HG03432 (cell line): ENCODE measurements at regions not wholly inside any gene's neighbourhood (a gene's known extent, or its start where the extent isn't known, plus 50 kb on each side); places are given as distances from the start of the nearest gene placed in this dataset.

Experiments
- ATAC-seq: cut with Tn5 transposase; IDR thresholded peaks from one replicate; pipeline ENCODE4 v1.9.1; 2021; ENCODE audit warnings: mild to moderate bottlenecking, moderate library complexity; ENCODE audit not compliant: unreplicated experiment

DNA sequence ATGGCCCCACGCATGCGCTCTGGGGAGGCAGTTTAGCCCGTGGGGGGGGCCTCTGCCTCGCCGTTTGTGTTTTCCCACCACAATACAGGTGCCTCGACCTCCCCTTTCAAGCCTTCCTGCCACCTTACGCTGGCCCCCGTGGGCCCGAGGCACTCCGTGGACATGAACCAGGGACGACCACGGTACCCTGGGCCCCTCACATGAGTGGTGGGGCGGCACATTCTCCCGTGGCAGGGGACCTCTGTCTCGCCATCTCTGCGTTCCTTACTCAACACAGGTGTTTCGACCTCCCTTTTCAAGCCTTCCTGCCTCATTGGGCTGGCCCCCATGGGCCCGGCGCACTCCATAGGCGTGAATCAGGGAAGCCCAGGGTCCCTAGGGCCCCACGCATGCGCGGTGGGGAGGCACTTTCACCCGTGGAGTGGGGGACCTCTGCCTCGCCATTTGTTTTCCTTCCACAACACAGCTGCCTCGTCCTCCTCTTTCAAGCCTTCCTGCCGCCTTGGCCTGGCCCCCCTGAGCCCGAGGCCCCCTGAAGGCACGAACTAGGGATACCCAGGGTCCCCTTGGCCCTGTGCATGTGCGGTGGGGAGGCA lies 339.5 kb downstream of the ALG10 start:
- ATAC-seq = no peak

GRCh38 chr12:34363050-34363673 lies 340.9 kb downstream of the ALG10 start:
- no peak for ATAC-seq

GRCh38 chr12:34368079-34368478 lies 345.8 kb downstream of the ALG10 start:
- no peak for ATAC-seq

DNA sequence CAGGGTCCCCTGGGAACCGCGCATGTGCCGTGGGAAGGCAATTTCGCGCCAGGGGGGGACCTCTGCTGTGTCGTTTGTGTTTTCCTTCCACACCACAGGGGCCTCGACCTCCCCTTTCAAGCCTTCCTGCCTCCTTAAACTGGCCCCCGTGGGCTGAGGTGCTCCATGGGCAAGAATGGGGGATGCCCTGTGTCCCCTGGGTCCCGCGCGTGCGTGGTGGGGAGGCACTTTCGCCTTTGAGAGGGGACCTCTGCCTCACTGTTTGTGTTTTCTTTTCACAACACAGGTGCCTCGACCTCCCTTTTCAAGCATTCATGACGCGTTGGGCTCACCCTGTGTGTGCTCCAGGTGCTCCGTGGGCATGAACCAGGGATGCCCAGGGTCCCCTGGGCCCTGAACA lies 348.8 kb downstream of the ALG10 start:
- no peak for ATAC-seq

- ATAC-seq = no peak
These were observed 349.7 kb downstream of the ALG10 start for GRCh38 chr12:34372003-34372402.

DNA sequence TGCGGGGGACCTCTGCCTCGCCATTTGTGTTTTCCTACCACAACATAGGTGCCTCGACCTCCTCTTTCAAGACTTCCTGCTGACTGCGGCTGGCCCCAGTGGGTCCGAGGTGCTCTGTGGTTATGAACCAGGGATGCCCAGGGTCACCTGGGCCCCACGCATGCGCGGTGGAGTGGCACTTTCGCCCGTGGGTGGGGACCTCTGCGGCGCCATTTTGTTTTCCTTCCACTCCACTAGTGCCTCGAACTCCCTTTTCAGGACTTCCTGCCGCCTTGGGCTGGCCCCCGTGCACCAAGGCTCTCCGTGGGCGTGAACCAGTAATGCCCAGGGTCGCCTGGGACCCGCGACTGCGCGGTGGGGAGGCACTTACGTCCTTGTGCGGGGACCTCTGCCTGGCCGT lies 351.6 kb downstream of the ALG10 start:
- no peak for ATAC-seq

DNA sequence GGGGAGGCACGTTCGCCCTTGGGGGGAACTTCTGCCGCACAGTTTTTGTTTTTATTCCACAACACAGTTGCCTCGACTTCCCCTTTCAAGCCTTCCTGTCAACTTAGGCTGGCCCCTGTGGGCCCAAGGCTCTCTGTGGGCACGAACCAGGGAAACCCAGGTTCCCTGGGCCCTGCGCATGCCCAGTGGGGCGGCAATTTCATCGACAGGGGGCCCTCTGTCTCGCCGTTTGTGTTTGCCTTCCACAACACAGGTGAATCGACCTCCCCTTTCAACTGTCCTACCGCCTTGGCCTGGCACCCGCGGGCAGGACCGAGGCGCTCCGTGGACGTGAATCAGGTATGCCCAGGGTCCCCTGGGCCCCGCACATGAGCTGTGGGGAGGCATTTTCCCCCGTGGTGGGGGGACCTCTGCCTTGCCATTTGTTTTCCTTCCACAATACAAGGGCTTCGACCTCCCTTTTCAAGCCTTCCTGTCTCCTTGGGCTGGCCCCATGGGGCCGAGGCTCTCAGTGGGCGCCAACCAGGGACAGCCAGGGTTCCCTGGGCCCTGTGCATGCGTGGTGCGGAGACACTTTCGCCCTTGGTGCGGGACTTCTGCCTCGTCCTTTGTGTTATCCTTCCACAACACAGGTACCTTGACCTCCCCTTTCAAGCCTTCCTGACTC lies 354.0 kb downstream of the ALG10 start:
- no peak for ATAC-seq

- no peak for ATAC-seq
These were observed 355.1 kb downstream of the ALG10 start for GRCh38 chr12:34377243-34378035.

DNA sequence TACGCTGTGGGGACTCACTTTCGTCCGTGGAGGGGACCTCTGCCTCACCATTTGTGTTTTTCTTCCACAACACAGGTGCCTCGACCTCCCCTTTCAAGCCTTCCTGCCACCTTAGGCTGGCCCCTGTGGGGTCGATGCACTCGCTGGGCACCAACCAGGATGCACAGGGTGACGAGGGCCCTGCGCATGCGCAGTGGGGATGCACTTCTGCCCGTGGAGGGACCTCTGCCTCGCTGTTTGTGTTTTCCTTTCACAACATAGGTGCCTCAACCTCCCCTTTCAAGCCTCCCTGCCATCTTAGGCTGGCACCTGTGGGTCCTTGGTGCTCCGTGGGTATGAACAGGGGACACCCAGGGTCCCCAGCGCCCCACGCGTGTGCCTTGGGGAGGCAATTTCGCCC lies 356.8 kb downstream of the ALG10 start:
- ATAC-seq = no peak

DNA sequence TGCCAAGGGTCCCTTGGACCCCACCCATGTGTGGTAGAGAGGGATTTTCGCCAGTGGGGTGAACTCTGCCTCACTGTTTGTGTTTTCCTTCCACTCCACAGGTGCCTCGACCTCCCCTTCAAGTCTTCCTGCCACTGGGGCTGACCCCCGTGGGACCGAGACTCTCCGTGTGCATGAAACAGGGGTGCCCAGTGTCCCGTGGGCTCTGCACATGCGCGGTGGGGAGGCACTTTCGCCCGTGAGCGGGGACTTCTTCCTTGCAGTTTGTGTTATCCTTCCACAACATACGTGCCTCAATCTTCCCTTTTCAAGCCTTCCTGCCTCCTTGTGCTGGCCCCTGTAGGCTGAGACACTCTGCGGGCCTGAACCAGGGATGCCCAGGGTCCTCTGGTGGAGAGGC lies 362.4 kb downstream of the ALG10 start:
- ATAC-seq = no peak

GRCh38 chr12:34386016-34386415 lies 363.7 kb downstream of the ALG10 start:
- ATAC-seq = no peak

GRCh38 chr12:34386621-34387255 lies 364.4 kb downstream of the ALG10 start:
- ATAC-seq = no peak

- ATAC-seq = no peak
These were observed 365.7 kb downstream of the ALG10 start for GRCh38 chr12:34387711-34388635.

- no peak for ATAC-seq
These were observed 366.5 kb downstream of the ALG10 start for GRCh38 chr12:34388636-34389377.

DNA sequence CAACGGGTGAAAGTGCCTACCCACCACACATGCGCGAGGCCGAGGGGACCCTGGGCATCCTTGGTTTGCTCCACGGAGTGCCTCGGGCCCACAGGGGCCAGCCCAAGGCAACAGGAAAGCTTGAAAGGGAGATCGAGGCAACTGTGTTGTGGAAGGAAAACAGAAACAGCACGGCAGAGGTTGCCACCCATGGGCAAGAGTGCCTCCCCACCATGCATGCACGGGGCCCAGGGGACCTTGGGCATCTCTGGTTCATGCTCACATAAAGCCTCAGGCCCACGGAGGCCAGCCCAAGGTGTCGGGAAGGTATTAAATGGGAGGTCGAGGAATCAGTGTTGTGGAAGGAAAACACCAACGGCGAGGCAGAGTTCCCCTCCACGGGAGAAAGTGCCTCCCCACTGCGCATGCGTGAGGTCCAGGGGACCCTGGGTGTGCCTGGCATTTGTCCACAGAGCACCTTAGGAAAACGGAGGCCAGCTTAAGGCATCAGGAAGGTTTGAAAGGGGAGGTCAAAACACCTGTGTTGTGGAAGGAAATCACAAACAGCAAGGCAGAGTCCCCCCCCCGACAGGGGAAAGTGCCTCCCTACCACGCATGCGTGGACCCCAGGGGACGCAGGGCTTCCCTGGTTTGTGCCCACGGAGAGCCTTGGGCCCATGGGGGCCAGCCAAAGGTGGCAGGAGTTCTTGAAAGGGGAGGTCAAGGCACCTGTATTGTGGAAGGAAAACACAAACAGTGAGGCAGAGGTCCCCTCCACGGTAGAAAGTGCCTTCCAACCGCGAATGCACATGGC lies 367.3 kb downstream of the ALG10 start:
- ATAC-seq = no peak

DNA sequence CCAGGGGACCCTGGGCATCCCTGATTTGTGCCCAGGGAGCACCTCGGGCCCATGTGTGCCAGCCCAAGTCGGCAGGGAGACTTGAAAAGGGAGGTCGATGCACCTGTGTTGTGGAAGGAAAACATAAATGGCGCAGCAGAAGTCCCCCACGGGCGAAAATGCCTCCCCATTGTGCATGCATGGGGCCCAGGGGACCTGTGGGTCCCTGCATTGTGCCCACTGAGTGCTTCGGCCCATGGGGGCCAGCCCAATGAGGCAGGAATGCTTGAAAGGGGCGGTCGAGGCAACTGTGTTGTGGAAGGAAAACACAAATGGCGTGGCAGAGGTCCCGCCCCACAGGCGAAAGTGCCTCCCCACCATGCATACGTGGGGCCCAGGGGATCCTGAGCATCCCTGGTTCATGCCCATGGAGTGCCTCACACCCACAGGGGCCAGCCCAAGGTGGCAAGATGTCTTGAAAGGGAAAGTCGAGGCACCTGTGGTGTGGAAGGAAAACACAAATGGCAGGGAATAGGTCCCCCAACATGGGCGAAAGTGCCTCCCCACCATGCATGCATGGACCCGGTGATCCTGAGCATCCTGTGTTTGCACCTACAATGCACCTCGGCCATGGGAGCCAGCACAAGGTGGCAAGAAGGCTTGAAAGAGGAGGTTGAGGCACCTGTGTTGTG lies 368.0 kb downstream of the ALG10 start:
- no peak for ATAC-seq

DNA sequence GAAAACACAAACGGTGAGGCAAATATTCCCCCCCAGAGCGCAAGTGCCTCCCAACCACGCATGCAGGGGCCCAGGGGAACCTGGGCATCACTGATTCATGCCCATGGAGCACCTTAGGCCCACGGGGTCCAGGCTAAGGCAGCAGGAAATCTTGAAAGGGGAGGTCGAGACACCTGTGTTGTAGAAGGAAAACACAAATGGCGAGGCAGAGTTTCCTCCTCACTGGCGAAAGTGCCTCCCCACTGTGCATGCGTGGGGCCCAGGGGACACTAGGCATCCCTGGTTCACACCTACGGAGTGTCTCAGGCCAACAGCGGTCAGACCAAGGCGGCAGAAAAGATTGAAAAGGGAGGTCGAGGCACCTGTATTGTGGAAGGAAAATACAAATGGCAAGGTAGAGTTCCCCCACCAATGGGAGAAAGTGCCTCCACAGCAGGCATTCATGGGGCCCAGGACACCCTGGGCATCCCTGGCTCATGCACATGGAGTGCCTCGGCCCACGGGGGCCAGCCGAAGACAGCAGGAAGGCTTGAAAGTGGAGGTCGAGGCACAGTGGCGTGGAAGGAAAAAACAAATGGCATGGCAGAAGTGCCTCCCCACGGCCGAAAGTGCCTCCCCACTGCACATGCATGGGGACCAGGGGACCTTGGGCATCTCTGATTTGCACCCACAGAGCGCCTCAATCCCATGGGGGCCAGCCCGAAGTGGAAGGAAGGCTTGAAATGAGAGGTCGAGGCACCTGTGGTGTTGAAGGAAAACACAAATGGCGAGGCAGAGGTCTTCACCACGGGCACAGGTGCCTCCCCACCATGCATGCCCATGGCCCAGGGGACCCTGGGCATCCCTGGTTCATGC lies 368.8 kb downstream of the ALG10 start:
- no peak for ATAC-seq
